ENCODE measurements at regions not wholly inside any gene's neighbourhood (a gene's known extent, or its start where the extent isn't known, plus 50 kb on each side); places are given as distances from the start of the nearest gene placed in this dataset.

DNA sequence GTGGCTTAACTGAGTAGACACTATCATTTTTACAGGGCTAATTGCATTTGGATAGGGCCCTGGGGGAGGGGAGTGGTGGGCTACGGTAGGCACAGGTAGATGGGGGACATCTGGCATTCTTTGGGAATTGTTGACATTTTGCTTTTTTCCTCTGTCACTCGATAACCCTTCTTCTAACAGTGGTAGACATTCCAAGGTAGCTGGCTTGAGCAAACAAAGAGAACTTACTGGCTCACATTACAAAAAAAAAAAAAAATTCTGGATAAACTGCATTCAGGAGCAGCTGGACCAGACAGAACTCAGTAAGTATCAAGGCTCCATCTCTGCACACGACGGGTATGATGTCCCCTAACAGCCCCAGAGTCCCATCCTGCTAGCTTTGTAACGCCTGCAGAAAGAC, 585.2 kb downstream of the ZNF608 start:
- Histone ChIP-seq H2AFZ (ENCODE audit: low read depth) (no peak overlapping the region), H3K27ac (no peak overlapping the region), H4K20me1 (ENCODE audit: insufficient read depth) (no peaks in the 10 kb centered on the region), H3K4me3 (IDR thresholded peaks at IDR 0.05; ENCODE audit: insufficient read depth, low read depth, low read length) (no peak overlapping the region), H3K36me3 (ENCODE audit: insufficient read depth) (no peaks in the 10 kb centered on the region), H3K9ac (no peak overlapping the region), H3K4me2 (no peak overlapping the region), H3K27me3 (ENCODE audit: insufficient read depth, low read depth) (no peaks in the 10 kb centered on the region), H3K79me2 (ENCODE audit: insufficient read depth, low read depth) (no peaks in the 10 kb centered on the region), H3K4me1 (ENCODE audit: low read depth, poor library complexity, severe bottlenecking) (no peaks in the 10 kb centered on the region)
- TF ChIP-seq, protein P1, sequence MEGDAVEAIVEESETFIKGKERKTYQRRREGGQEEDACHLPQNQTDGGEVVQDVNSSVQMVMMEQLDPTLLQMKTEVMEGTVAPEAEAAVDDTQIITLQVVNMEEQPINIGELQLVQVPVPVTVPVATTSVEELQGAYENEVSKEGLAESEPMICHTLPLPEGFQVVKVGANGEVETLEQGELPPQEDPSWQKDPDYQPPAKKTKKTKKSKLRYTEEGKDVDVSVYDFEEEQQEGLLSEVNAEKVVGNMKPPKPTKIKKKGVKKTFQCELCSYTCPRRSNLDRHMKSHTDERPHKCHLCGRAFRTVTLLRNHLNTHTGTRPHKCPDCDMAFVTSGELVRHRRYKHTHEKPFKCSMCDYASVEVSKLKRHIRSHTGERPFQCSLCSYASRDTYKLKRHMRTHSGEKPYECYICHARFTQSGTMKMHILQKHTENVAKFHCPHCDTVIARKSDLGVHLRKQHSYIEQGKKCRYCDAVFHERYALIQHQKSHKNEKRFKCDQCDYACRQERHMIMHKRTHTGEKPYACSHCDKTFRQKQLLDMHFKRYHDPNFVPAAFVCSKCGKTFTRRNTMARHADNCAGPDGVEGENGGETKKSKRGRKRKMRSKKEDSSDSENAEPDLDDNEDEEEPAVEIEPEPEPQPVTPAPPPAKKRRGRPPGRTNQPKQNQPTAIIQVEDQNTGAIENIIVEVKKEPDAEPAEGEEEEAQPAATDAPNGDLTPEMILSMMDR (conservative IDR thresholded peaks at IDR 0.05; ENCODE audit: low read depth, low read length), result no peak

- Histone ChIP-seq H3K79me2 (ENCODE audit: insufficient read depth, low read depth) (no peaks in the 10 kb centered on the region), H4K20me1 (ENCODE audit: insufficient read depth) (no peaks in the 10 kb centered on the region), H3K27ac (no peak overlapping the region), H3K4me2 (no peak overlapping the region), H3K9ac (no peak overlapping the region), H3K27me3 (ENCODE audit: insufficient read depth, low read depth) (no peaks in the 10 kb centered on the region), H3K4me3 (IDR thresholded peaks at IDR 0.05; ENCODE audit: insufficient read depth, low read depth, low read length) (no peak overlapping the region), H3K4me1 (ENCODE audit: low read depth, poor library complexity, severe bottlenecking) (no peaks in the 10 kb centered on the region), H2AFZ (ENCODE audit: low read depth) (no peak overlapping the region), H3K36me3 (ENCODE audit: insufficient read depth) (no peaks in the 10 kb centered on the region)
- TF ChIP-seq, protein P1 (conservative IDR thresholded peaks at IDR 0.05; ENCODE audit: low read depth, low read length), result no peak
Observed at GRCh38 chr5:124160265-124160664, 586.2 kb downstream of the ZNF608 start.

DNA sequence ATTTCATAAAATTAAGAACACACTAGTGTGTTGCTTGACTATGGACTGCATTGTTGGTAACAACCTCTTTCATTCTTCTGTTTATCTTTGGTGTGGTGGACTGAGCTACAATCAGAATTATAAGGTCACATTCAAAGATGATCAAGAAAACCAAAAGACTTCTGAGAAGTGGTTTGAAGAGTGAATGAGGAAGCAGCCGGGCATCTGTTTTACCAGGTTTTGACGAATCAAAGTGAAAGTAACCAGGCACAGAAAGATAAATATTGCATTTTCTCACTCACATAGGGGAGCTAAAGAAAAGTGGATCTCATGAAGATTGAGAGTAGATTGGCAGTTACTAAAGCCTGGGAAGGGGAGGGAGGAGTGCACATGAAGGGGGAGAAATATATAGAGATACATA, 589.1 kb downstream of the ZNF608 start:
- Histone ChIP-seq H3K4me2 (peak overlapping the region; percentile 38; the same call in 1 of the 2 replicates), H3K4me3 (IDR thresholded peaks at IDR 0.05; ENCODE audit: insufficient read depth, low read depth, low read length) (no peak overlapping the region), H2AFZ (ENCODE audit: low read depth) (peak overlapping the region; percentile 46; the same call in 1 of the 2 replicates)

GRCh38 chr5:124156415-124156996, 589.9 kb downstream of the ZNF608 start:
- H3K4me2 ChIP-seq, result no peak overlapping the region
- H3K27me3 ChIP-seq (ENCODE audit: insufficient read depth, low read depth), result no peaks in the 10 kb centered on the region
- TF ChIP-seq, protein P1 (conservative IDR thresholded peaks at IDR 0.05; ENCODE audit: low read depth, low read length), result no peak
- H3K27ac ChIP-seq, result no peak overlapping the region
- no peaks in the 10 kb centered on the region for H3K79me2 ChIP-seq (ENCODE audit: insufficient read depth, low read depth)
- no peaks in the 10 kb centered on the region for H3K4me1 ChIP-seq (ENCODE audit: low read depth, poor library complexity, severe bottlenecking)
- no peaks in the 10 kb centered on the region for H4K20me1 ChIP-seq (ENCODE audit: insufficient read depth)
- H3K36me3 ChIP-seq (ENCODE audit: insufficient read depth), result no peaks in the 10 kb centered on the region
- no peak overlapping the region for H2AFZ ChIP-seq (ENCODE audit: low read depth)
- no peak overlapping the region for H3K4me3 ChIP-seq (IDR thresholded peaks at IDR 0.05; ENCODE audit: insufficient read depth, low read depth, low read length)
- no peak overlapping the region for H3K9ac ChIP-seq

More for the DNA sequence above, 589.1 kb downstream of the ZNF608 start:
- no peaks in the 10 kb centered on the region for H3K27me3 ChIP-seq (ENCODE audit: insufficient read depth, low read depth)
- no peak overlapping the region for H3K27ac ChIP-seq
- H4K20me1 ChIP-seq (ENCODE audit: insufficient read depth), result no peaks in the 10 kb centered on the region
- no peaks in the 10 kb centered on the region for H3K79me2 ChIP-seq (ENCODE audit: insufficient read depth, low read depth)
- TF ChIP-seq, protein P1 (conservative IDR thresholded peaks at IDR 0.05; ENCODE audit: low read depth, low read length), result no peak
- no peaks in the 10 kb centered on the region for H3K36me3 ChIP-seq (ENCODE audit: insufficient read depth)
- no peaks in the 10 kb centered on the region for H3K4me1 ChIP-seq (ENCODE audit: low read depth, poor library complexity, severe bottlenecking)
- no peak overlapping the region for H3K9ac ChIP-seq
